H1 (cell line): ENCODE measurements at regions not wholly inside any gene's neighbourhood (a gene's known extent, or its start where the extent isn't known, plus 50 kb on each side); places are given as distances from the start of the nearest gene placed in this dataset.

Experiments
- BRCA1 ChIP-seq: IDR thresholded peaks from 2 replicates; pipeline ENCODE4 v1.6.1; 2012; ENCODE audit warnings: low read depth, low read length, improper control_type of control experiment
- CBX5 ChIP-seq: fragments of 300-800, 300-1000 bp; sonication (generic); IDR thresholded peaks from 2 replicates; pipeline ENCODE4 v1.7.1; 2016; ENCODE audit warnings: antibody characterized with exemption, low read length, low read depth
- CEBPB ChIP-seq: IDR thresholded peaks from 2 replicates; pipeline ENCODE4 v1.6.1; 2012; ENCODE audit warnings: low read depth, low read length
- CHD1 ChIP-seq: IDR thresholded peaks from 2 replicates; pipeline ENCODE4 v1.6.1; 2012; ENCODE audit warnings: low read depth, low read length, improper control_type of control experiment
- CTCF ChIP-seq, 3 experiments: IDR thresholded peaks; 1 replicate in 2 of 3; 2 replicates in 1 of 3; pipeline versions ENCODE4 v1.5.1 to v1.6.1; 2011; ENCODE audit warnings: low read length in 3 of 3, mild to moderate bottlenecking in 3 of 3, inconsistent platforms in 2 of 3, low read depth in 1 of 3, moderate library complexity in 1 of 3; ENCODE audit not compliant: insufficient read depth in 1 of 3; ENCODE audit errors: control extremely low read depth in 1 of 3
- EZH2 ChIP-seq: fragments of 200-600 bp; sonication (generic); IDR thresholded peaks from 2 replicates; pipeline ENCODE4 v1.7.1; 2012; ENCODE audit warnings: low read depth, mild to moderate bottlenecking, moderate library complexity, low read length, inconsistent platforms; ENCODE audit not compliant: severe bottlenecking
- GABPA ChIP-seq: IDR thresholded peaks from 2 replicates; pipeline ENCODE4 v1.6.1; 2011; ENCODE audit warnings: mild to moderate bottlenecking, low read length, moderate library complexity, borderline replicate concordance; ENCODE audit not compliant: insufficient read depth
- JUND ChIP-seq: IDR thresholded peaks from 2 replicates; pipeline ENCODE4 v1.6.1; 2011; ENCODE audit warnings: mild to moderate bottlenecking, improper control_type of control experiment, low read length
- KDM1A ChIP-seq: fragments of 200-600, 300-600 bp; sonication (generic); IDR thresholded peaks from 2 replicates; pipeline ENCODE4 v1.7.1; 2016; ENCODE audit warnings: mild to moderate bottlenecking, low read length, borderline replicate concordance
- POLR2A ChIP-seq, 2 experiments: IDR thresholded peaks; 1 replicate in 1 of 2; 2 replicates in 1 of 2; pipeline ENCODE4 v1.6.1; 2011; ENCODE audit warnings: low read depth in 2 of 2, low read length in 2 of 2, mild to moderate bottlenecking in 2 of 2; ENCODE audit errors: control extremely low read depth in 1 of 2
- SIN3A ChIP-seq, 2 experiments: IDR thresholded peaks in 1 of 2; conservative IDR thresholded peaks in 1 of 2; 2 replicates each; pipeline ENCODE4 v1.6.1; 2011 to 2012; ENCODE audit warnings: low read length in 2 of 2, improper control_type of control experiment in 1 of 2, low read depth in 1 of 2, mild to moderate bottlenecking in 1 of 2
- TAF1 ChIP-seq: IDR thresholded peaks from 2 replicates; pipeline ENCODE4 v1.6.1; 2011; ENCODE audit warnings: mild to moderate bottlenecking, low read depth, low read length
- TAF7 ChIP-seq: optimal IDR thresholded peaks from 2 replicates; pipeline ENCODE3; 2011; ENCODE audit warnings: low read depth, mild to moderate bottlenecking, inconsistent platforms, low read length, moderate library complexity, borderline replicate concordance
- TF ChIP-seq, protein P1 (sequence below): IDR thresholded peaks from 2 replicates; pipeline ENCODE4 v1.6.1; 2012; ENCODE audit warnings: inconsistent platforms

- TF ChIP-seq SIN3A (conservative IDR thresholded peaks at IDR 0.05 in 1 of 2, IDR thresholded peaks at IDR 0.05 in 1 of 2; ENCODE audit: low read depth in 1 of 2, low read length in 2 of 2) (no peak), TAF7 (no peak), GABPA (no peak), BRCA1 (no peak), POLR2A (IDR thresholded peaks at IDR 0.05; ENCODE audit: control extremely low read depth in 1 of 2, low read depth in 2 of 2, low read length in 2 of 2) (no peak), CEBPB (no peak), CHD1 (no peak), CTCF (IDR thresholded peaks at IDR 0.05; ENCODE audit: control extremely low read depth in 1 of 3, insufficient read depth in 1 of 3, low read depth in 1 of 3, low read length in 3 of 3) (no peak), TAF1 (no peak), KDM1A (no peak), JUND (no peak), EZH2 (no peak), CBX5 (no peak)
- TF ChIP-seq, protein P1, sequence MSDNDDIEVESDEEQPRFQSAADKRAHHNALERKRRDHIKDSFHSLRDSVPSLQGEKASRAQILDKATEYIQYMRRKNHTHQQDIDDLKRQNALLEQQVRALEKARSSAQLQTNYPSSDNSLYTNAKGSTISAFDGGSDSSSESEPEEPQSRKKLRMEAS = no peak
Measured at GRCh38 chr6:90416322-90416721, 119.7 kb upstream of the BACH2 start.
